Liver (tissue), 8 donors: ENCODE measurements at regions not wholly inside any gene's neighbourhood (a gene's known extent, or its start where the extent isn't known, plus 50 kb on each side); places are given as distances from the start of the nearest gene placed in this dataset.

ENCODE experiments used
- DNase-seq: peaks from one replicate; pipeline ENCODE4 v3.0.0-alpha.2; 2017; ENCODE audit warnings: low spot score
- H3K27ac ChIP-seq, 2 donors: one replicate each; pipeline ENCODE4 v1.7.0; 2013; ENCODE audit warnings: inconsistent platforms in 2 of 2, low read length in 2 of 2, control low read depth in 1 of 2, low read depth in 1 of 2, mild to moderate bottlenecking in 1 of 2
- H3K27me3 ChIP-seq, 4 donors: one replicate each; pipeline versions ENCODE4 v1.6.1 to v1.7.0; 2013; ENCODE audit warnings: low read length in 3 of 4, inconsistent platforms in 1 of 4, mild to moderate bottlenecking in 1 of 4, moderate library complexity in 1 of 4; ENCODE audit not compliant: control insufficient read depth in 4 of 4, insufficient read depth in 4 of 4
- H3K36me3 ChIP-seq, 4 donors: one replicate each; pipeline versions ENCODE4 v1.6.1 to v1.7.0; 2013; ENCODE audit warnings: low read length in 3 of 4, mild to moderate bottlenecking in 3 of 4, low read depth in 1 of 4, moderate library complexity in 1 of 4; ENCODE audit not compliant: control insufficient read depth in 4 of 4, insufficient read depth in 3 of 4
- H3K4me1 ChIP-seq, 4 donors: one replicate each; pipeline versions ENCODE4 v1.6.1 to v1.7.0; 2013; ENCODE audit warnings: low read length in 3 of 4, mild to moderate bottlenecking in 3 of 4, moderate library complexity in 1 of 4; ENCODE audit not compliant: control insufficient read depth in 4 of 4, insufficient read depth in 4 of 4
- H3K4me3 ChIP-seq, 3 donors: one replicate each; pipeline versions ENCODE4 v1.6.1 to v1.7.0; 2013; ENCODE audit warnings: low read length in 3 of 3, control low read depth in 1 of 3, low read depth in 1 of 3, mild to moderate bottlenecking in 1 of 3
- H3K9ac ChIP-seq, 2 donors: one replicate each; pipeline ENCODE4 v1.7.0; 2013; ENCODE audit warnings: low read length in 2 of 2, mild to moderate bottlenecking in 2 of 2, moderate library complexity in 2 of 2, control low read depth in 1 of 2, low read depth in 1 of 2
- H3K9me3 ChIP-seq, 4 donors: one replicate each; pipeline versions ENCODE4 v1.6.1 to v1.7.0; 2013; ENCODE audit warnings: low read length in 3 of 4; ENCODE audit not compliant: control insufficient read depth in 4 of 4
- EGR1 ChIP-seq, 2 donors: IDR thresholded peaks; 2 replicates each; pipeline ENCODE4 v1.6.1; 2016 to 2018; ENCODE audit warnings: antibody characterized with exemption in 2 of 2, low read depth in 2 of 2
- FOXA2 ChIP-seq: IDR thresholded peaks from 2 replicates; pipeline ENCODE4 v1.6.1; 2016; ENCODE audit warnings: antibody characterized with exemption
- GABPA ChIP-seq, 2 donors: IDR thresholded peaks in 1 of 2; conservative IDR thresholded peaks in 1 of 2; 2 replicates each; pipeline ENCODE4 v1.6.1; 2016; ENCODE audit warnings: antibody characterized with exemption in 2 of 2, mild to moderate bottlenecking in 1 of 2, moderate library complexity in 1 of 2
- HNF4A ChIP-seq, 2 donors: conservative IDR thresholded peaks; 2 replicates each; pipeline ENCODE4 v1.6.1; 2016; ENCODE audit warnings: antibody characterized with exemption in 2 of 2, mild to moderate bottlenecking in 2 of 2
- HNF4G ChIP-seq: IDR thresholded peaks from 2 replicates; pipeline ENCODE4 v1.6.1; 2016; ENCODE audit warnings: antibody characterized with exemption
- JUND ChIP-seq, 2 donors: IDR thresholded peaks; 2 replicates each; pipeline ENCODE4 v1.6.1; 2016; ENCODE audit warnings: antibody characterized with exemption in 2 of 2
- RAD21 ChIP-seq, 2 donors: IDR thresholded peaks; 2 replicates each; pipeline ENCODE4 v1.6.1; 2016; ENCODE audit warnings: antibody characterized with exemption in 2 of 2, mild to moderate bottlenecking in 2 of 2
- RXRA ChIP-seq, 2 donors: IDR thresholded peaks; 2 replicates each; pipeline ENCODE4 v1.6.1; 2017 to 2018; ENCODE audit warnings: antibody characterized with exemption in 2 of 2, mild to moderate bottlenecking in 1 of 2
- SP1 ChIP-seq: IDR thresholded peaks from 2 replicates; pipeline ENCODE4 v1.6.1; 2018; ENCODE audit warnings: antibody characterized with exemption, mild to moderate bottlenecking
- YY1 ChIP-seq: IDR thresholded peaks from 2 replicates; pipeline ENCODE4 v1.6.1; 2016; ENCODE audit warnings: antibody characterized with exemption, mild to moderate bottlenecking
- WGBS: extraction: QIAGEN DNeasy Blood & Tissue Kit; methylation state at CpG from one replicate; pipeline ENCODE4 v1.1.7; 2013; 5-methylcytosine and 5-hydroxymethylcytosine counted together
- TF ChIP-seq, protein P1 (sequence below): IDR thresholded peaks from 2 replicates; pipeline ENCODE4 v1.6.1; 2016; ENCODE audit warnings: antibody characterized with exemption
- TF ChIP-seq, protein P2 (sequence below): fragments of 150-350 bp; IDR thresholded peaks from 2 replicates; pipeline ENCODE4 v1.5.1; 2017; ENCODE audit warnings: improper control_type of control experiment, low read depth, low read length; ENCODE audit not compliant: missing input control
- TF ChIP-seq, protein P3 (sequence below): IDR thresholded peaks from 2 replicates; pipeline ENCODE4 v1.6.1; 2016; ENCODE audit warnings: antibody characterized with exemption
- TF ChIP-seq, protein P4 (sequence below): IDR thresholded peaks from 2 replicates; pipeline ENCODE4 v1.6.1; 2016; ENCODE audit warnings: antibody characterized with exemption
- TF ChIP-seq, protein P5 (sequence below): IDR thresholded peaks from 2 replicates; pipeline ENCODE4 v1.6.1; 2016; ENCODE audit warnings: antibody characterized with exemption, mild to moderate bottlenecking
- donor health status: healthy.
- donor health status: healthy.
- donor health status: healthy.
- donor health status: healthy.
- donor health status: healthy.

DNA sequence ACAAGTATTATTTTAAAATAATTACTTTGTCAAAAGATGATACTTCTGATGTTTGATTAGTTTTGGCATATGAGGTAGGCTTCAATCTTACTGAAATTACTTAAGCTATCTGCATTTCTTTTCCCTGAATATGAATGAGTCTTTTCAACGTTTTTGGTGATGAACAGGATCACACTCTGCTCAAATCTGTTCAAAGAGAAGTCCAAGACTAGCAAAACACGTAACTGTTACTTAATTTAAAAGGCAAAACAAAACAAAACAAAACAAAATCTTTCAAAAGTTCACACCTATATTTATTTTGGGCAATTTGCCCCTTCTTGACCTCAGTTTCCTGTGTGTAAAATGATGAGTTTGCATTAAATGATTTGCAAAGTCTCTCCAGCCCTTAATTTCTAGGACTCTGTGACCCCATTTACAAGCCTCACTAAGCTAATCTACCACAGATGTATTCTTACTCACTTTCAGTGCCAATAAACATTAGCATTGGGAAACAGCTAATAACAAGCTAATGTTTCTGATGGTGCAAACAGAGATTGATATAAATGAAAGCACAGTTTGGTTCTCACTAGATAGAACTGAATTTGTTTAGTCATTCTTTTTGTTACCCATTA is 865.4 kb downstream of the LTN1 start:
- DNase-seq: no peak
- 49% methylated on average over 2 of the region's 2 CpGs for WGBS
- no peak overlapping the region for H3K4me3 ChIP-seq
- no peaks in the 10 kb centered on the region for H3K4me1 ChIP-seq
- H3K27ac ChIP-seq: no peak overlapping the region
- H3K9me3 ChIP-seq: no peaks in the 10 kb centered on the region
- H3K36me3 ChIP-seq: no peaks in the 10 kb centered on the region
- no peak for TF ChIP-seq EGR1 (IDR thresholded peaks at IDR 0.05; ENCODE audit: low read depth in 2 of 2)
- TF ChIP-seq, protein P1, sequence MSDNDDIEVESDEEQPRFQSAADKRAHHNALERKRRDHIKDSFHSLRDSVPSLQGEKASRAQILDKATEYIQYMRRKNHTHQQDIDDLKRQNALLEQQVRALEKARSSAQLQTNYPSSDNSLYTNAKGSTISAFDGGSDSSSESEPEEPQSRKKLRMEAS: no peak
- TF ChIP-seq, protein P2, sequence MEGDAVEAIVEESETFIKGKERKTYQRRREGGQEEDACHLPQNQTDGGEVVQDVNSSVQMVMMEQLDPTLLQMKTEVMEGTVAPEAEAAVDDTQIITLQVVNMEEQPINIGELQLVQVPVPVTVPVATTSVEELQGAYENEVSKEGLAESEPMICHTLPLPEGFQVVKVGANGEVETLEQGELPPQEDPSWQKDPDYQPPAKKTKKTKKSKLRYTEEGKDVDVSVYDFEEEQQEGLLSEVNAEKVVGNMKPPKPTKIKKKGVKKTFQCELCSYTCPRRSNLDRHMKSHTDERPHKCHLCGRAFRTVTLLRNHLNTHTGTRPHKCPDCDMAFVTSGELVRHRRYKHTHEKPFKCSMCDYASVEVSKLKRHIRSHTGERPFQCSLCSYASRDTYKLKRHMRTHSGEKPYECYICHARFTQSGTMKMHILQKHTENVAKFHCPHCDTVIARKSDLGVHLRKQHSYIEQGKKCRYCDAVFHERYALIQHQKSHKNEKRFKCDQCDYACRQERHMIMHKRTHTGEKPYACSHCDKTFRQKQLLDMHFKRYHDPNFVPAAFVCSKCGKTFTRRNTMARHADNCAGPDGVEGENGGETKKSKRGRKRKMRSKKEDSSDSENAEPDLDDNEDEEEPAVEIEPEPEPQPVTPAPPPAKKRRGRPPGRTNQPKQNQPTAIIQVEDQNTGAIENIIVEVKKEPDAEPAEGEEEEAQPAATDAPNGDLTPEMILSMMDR: no peak
- TF ChIP-seq HNF4A (conservative IDR thresholded peaks at IDR 0.05): no peak
- TF ChIP-seq, protein P3, sequence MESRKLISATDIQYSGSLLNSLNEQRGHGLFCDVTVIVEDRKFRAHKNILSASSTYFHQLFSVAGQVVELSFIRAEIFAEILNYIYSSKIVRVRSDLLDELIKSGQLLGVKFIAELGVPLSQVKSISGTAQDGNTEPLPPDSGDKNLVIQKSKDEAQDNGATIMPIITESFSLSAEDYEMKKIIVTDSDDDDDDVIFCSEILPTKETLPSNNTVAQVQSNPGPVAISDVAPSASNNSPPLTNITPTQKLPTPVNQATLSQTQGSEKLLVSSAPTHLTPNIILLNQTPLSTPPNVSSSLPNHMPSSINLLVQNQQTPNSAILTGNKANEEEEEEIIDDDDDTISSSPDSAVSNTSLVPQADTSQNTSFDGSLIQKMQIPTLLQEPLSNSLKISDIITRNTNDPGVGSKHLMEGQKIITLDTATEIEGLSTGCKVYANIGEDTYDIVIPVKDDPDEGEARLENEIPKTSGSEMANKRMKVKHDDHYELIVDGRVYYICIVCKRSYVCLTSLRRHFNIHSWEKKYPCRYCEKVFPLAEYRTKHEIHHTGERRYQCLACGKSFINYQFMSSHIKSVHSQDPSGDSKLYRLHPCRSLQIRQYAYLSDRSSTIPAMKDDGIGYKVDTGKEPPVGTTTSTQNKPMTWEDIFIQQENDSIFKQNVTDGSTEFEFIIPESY: no peak
- no peak for TF ChIP-seq RXRA (IDR thresholded peaks at IDR 0.05)
- TF ChIP-seq FOXA2: no peak
- TF ChIP-seq JUND (IDR thresholded peaks at IDR 0.05): no peak
- TF ChIP-seq YY1: no peak
- TF ChIP-seq, protein P4, sequence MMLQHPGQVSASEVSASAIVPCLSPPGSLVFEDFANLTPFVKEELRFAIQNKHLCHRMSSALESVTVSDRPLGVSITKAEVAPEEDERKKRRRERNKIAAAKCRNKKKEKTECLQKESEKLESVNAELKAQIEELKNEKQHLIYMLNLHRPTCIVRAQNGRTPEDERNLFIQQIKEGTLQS: no peak
- no peak for TF ChIP-seq HNF4G
- TF ChIP-seq RAD21 (IDR thresholded peaks at IDR 0.05): no peak
- TF ChIP-seq, protein P5, sequence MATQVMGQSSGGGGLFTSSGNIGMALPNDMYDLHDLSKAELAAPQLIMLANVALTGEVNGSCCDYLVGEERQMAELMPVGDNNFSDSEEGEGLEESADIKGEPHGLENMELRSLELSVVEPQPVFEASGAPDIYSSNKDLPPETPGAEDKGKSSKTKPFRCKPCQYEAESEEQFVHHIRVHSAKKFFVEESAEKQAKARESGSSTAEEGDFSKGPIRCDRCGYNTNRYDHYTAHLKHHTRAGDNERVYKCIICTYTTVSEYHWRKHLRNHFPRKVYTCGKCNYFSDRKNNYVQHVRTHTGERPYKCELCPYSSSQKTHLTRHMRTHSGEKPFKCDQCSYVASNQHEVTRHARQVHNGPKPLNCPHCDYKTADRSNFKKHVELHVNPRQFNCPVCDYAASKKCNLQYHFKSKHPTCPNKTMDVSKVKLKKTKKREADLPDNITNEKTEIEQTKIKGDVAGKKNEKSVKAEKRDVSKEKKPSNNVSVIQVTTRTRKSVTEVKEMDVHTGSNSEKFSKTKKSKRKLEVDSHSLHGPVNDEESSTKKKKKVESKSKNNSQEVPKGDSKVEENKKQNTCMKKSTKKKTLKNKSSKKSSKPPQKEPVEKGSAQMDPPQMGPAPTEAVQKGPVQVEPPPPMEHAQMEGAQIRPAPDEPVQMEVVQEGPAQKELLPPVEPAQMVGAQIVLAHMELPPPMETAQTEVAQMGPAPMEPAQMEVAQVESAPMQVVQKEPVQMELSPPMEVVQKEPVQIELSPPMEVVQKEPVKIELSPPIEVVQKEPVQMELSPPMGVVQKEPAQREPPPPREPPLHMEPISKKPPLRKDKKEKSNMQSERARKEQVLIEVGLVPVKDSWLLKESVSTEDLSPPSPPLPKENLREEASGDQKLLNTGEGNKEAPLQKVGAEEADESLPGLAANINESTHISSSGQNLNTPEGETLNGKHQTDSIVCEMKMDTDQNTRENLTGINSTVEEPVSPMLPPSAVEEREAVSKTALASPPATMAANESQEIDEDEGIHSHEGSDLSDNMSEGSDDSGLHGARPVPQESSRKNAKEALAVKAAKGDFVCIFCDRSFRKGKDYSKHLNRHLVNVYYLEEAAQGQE: no peak
- H3K27me3 ChIP-seq: no peaks in the 10 kb centered on the region
- no peak overlapping the region for H3K9ac ChIP-seq

DNA sequence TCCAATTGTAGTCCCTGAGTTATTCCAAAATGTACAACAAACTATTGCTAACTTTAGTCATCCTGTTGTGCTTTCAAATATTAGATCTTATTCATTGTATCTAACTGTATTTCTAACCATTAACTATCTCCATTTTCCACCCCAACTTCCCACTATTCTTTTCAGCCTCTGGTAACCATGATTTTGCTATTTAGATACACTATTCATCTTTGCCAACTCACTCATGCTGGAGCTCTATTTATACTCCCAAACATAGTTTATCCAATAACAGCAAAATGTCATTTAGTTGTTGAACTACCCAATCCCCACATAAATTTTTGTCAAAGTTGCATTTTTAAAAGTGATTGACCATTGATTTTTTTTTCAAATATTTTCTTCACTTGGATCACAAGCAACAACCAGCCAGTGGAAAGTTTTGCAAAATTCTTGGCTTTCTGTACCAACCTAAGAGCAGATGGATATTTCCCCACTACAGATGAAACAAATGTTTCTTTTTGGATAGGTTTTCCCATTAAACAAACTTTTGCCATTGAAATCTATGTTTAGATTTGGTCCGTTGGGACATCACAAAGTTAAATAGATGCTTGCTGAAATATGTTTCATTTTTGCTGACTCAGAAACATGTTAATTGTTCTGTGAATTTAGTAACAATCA is 866.0 kb downstream of the LTN1 start:
- TF ChIP-seq YY1 (no peak), SP1 (no peak), GABPA (IDR thresholded peaks at IDR 0.05 in 1 of 2, conservative IDR thresholded peaks at IDR 0.05 in 1 of 2) (no peak)
- H3K9ac ChIP-seq: no peak overlapping the region
- 28% methylated on average over 1 of the region's 1 CpG for WGBS
- H3K4me3 ChIP-seq: no peak overlapping the region
- no peak for DNase-seq
- no peaks in the 10 kb centered on the region for H3K9me3 ChIP-seq
- no peaks in the 10 kb centered on the region for H3K4me1 ChIP-seq
- no peaks in the 10 kb centered on the region for H3K36me3 ChIP-seq
- H3K27me3 ChIP-seq: no peaks in the 10 kb centered on the region
- H3K27ac ChIP-seq: no peak overlapping the region
